Smooth muscle cell (in vitro differentiated cells): ENCODE measurements at regions not wholly inside any gene's neighbourhood (a gene's known extent, or its start where the extent isn't known, plus 50 kb on each side); places are given as distances from the start of the nearest gene placed in this dataset.

Experiments
- DNase-seq: peaks from one replicate; lab custom pipeline; 2025; ENCODE audit not compliant: unreplicated experiment; lab: John Stamatoyannopoulos, UW
- H2AFZ ChIP-seq: fragments of 200-600 bp; sonication (generic); 2 replicates; pipeline ENCODE4 v1.6.0; 2016; ENCODE audit warnings: antibody characterized with exemption, low read depth, mild to moderate bottlenecking
- H3F3A ChIP-seq: fragments of 200-600 bp; sonication (generic); 2 replicates; pipeline ENCODE4 v1.6.0; 2017; ENCODE audit warnings: antibody characterized with exemption, low read depth
- H3K27ac ChIP-seq: fragments of 200-600 bp; sonication (generic); 2 replicates; pipeline ENCODE4 v1.5.1; 2016; ENCODE audit warnings: low read depth, mild to moderate bottlenecking
- H3K27me3 ChIP-seq: fragments of 200-600 bp; sonication (generic); 2 replicates; pipeline ENCODE4 v1.6.1; 2016; ENCODE audit warnings: low read depth, mild to moderate bottlenecking
- H3K36me3 ChIP-seq: fragments of 200-600 bp; sonication (generic); 2 replicates; pipeline ENCODE4 v1.5.1; 2016; ENCODE audit warnings: low read depth
- H3K4me1 ChIP-seq: fragments of 200-600 bp; sonication (generic); 2 replicates; pipeline ENCODE4 v1.5.1; 2016; ENCODE audit warnings: low read depth
- H3K4me2 ChIP-seq: fragments of 200-600 bp; sonication (generic); 2 replicates; pipeline ENCODE4 v1.6.0; 2016; ENCODE audit warnings: mild to moderate bottlenecking
- H3K4me3 ChIP-seq: fragments of 200-600 bp; sonication (generic); 2 replicates; pipeline ENCODE4 v1.5.1; 2016; ENCODE audit warnings: mild to moderate bottlenecking
- H3K79me2 ChIP-seq: fragments of 200-600 bp; sonication (generic); 2 replicates; pipeline ENCODE4 v1.6.0; 2016; ENCODE audit warnings: low read depth, mild to moderate bottlenecking
- H3K9ac ChIP-seq: fragments of 200-600 bp; sonication (generic); 2 replicates; pipeline ENCODE4 v1.6.0; 2016; ENCODE audit warnings: low read depth
- H3K9me3 ChIP-seq: fragments of 200-600 bp; sonication (generic); replicated peaks from 2 replicates; pipeline ENCODE4 v1.5.1; 2016; ENCODE audit warnings: low read depth
- H4K20me1 ChIP-seq: fragments of 200-600 bp; sonication (generic); 2 replicates; pipeline ENCODE4 v1.6.0; 2016; ENCODE audit warnings: low read depth
- WGBS: methylation state at CpG from one replicate; pipeline ENCODE4 v1.1.7; 2016; ENCODE audit warnings: low lambda C conversion rate; 5-methylcytosine and 5-hydroxymethylcytosine counted together
- TF ChIP-seq, protein P1 (sequence below): fragments of 200-600 bp; sonication (generic); IDR thresholded peaks from 2 replicates; pipeline ENCODE4 v1.5.1; 2017; ENCODE audit warnings: borderline replicate concordance, mild to moderate bottlenecking, antibody characterized with exemption; ENCODE audit not compliant: insufficient read depth, poor library complexity, severe bottlenecking

DNA sequence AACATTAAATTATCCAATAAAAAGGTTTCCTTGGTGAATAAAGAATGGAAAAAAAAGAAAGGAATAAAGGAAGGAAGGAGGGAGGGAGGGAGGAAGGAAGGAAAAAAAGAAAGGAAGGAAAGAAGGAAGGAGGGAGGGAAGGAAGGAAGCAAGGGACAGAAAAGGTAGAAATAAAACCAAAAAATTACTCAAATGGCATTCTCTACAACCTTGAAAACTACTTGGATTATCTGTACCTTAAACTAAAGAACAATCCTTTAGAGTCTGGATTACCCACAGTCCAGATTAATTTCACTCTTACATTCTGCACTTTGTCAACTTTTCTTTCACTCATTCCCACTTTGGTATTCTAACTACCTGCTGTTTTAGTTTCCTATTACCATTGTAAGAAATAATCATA, 361.8 kb upstream of the ADGRB3 start:
- H3K27ac ChIP-seq: no peak overlapping the region
- H3K9ac ChIP-seq: no peak overlapping the region
- no peak overlapping the region for H3K4me2 ChIP-seq
- H3K9me3 ChIP-seq: no peaks in the 10 kb centered on the region
- H4K20me1 ChIP-seq: no peaks in the 10 kb centered on the region
- no peaks in the 10 kb centered on the region for H3K79me2 ChIP-seq
- no peaks in the 10 kb centered on the region for H3F3A ChIP-seq
- no peak overlapping the region for H3K4me3 ChIP-seq
- no peaks in the 10 kb centered on the region for H3K27me3 ChIP-seq
- DNase-seq: no peak
- no peaks in the 10 kb centered on the region for H3K36me3 ChIP-seq
- no peaks in the 10 kb centered on the region for H3K4me1 ChIP-seq
- no peak overlapping the region for H2AFZ ChIP-seq
- TF ChIP-seq, protein P1, sequence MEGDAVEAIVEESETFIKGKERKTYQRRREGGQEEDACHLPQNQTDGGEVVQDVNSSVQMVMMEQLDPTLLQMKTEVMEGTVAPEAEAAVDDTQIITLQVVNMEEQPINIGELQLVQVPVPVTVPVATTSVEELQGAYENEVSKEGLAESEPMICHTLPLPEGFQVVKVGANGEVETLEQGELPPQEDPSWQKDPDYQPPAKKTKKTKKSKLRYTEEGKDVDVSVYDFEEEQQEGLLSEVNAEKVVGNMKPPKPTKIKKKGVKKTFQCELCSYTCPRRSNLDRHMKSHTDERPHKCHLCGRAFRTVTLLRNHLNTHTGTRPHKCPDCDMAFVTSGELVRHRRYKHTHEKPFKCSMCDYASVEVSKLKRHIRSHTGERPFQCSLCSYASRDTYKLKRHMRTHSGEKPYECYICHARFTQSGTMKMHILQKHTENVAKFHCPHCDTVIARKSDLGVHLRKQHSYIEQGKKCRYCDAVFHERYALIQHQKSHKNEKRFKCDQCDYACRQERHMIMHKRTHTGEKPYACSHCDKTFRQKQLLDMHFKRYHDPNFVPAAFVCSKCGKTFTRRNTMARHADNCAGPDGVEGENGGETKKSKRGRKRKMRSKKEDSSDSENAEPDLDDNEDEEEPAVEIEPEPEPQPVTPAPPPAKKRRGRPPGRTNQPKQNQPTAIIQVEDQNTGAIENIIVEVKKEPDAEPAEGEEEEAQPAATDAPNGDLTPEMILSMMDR: no peak

DNA sequence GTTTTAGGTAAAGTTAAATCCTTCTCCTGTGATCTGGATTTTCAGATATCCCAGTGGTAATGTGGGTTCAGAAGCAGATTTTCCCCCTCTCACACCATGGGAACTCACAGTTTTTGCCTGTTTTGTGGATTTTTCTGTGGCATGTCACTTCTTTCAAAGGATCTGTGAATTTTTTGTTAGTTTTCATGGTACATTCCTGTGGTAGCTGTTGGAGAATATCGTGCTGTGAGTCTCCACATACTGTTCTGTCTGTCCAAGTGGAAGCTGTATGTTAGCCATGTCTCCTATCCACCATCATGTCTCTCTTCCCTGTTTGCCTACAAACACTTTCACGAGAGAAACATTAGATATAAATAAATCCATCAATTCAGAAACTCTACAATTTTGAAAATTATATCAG, 378.7 kb upstream of the ADGRB3 start:
- H3K4me1 ChIP-seq: no peaks in the 10 kb centered on the region
- no peak overlapping the region for H3K4me3 ChIP-seq
- no peaks in the 10 kb centered on the region for H3K79me2 ChIP-seq
- TF ChIP-seq, protein P1: no peak
- no peaks in the 10 kb centered on the region for H3K27me3 ChIP-seq
- WGBS: 77% methylated on average over 2 of the region's 2 CpGs
- no peaks in the 10 kb centered on the region for H3F3A ChIP-seq
- H3K36me3 ChIP-seq: no peaks in the 10 kb centered on the region
- no peak overlapping the region for H2AFZ ChIP-seq
- no peak for DNase-seq
- no peaks in the 10 kb centered on the region for H4K20me1 ChIP-seq
- H3K9ac ChIP-seq: no peak overlapping the region
- H3K4me2 ChIP-seq: no peak overlapping the region
- H3K27ac ChIP-seq: no peak overlapping the region
- no peaks in the 10 kb centered on the region for H3K9me3 ChIP-seq

DNA sequence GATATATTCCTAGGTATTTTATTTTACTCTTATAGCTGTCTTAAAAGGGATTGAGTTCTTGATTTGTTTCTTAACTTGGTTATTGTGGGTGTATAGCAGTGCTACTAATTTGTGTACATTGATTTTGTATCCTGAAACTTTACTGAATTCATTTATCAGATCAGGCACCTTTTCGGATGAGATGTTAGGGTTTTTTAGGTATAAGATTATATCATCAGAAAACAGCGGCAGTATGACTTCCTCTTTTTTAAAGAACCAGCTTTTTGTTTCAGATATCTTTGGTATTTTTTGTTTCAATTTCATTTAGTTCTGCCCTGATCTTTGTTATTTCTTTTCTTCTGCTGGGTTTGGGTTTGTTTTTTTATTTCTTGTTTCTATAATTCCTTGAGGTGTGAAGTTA, 382.4 kb upstream of the ADGRB3 start:
- TF ChIP-seq, protein P1: no peak
- no peaks in the 10 kb centered on the region for H4K20me1 ChIP-seq
- H3K4me2 ChIP-seq: no peak overlapping the region
- no peak overlapping the region for H3K9ac ChIP-seq
- no peaks in the 10 kb centered on the region for H3K36me3 ChIP-seq
- DNase-seq: no peak
- no peaks in the 10 kb centered on the region for H3F3A ChIP-seq
- no peaks in the 10 kb centered on the region for H3K79me2 ChIP-seq
- no peaks in the 10 kb centered on the region for H3K9me3 ChIP-seq
- H3K4me3 ChIP-seq: no peak overlapping the region
- H3K4me1 ChIP-seq: no peaks in the 10 kb centered on the region
- H3K27me3 ChIP-seq: no peaks in the 10 kb centered on the region
- no peak overlapping the region for H2AFZ ChIP-seq
- H3K27ac ChIP-seq: no peak overlapping the region
- WGBS: 95% methylated on average over 2 of the region's 2 CpGs

DNA sequence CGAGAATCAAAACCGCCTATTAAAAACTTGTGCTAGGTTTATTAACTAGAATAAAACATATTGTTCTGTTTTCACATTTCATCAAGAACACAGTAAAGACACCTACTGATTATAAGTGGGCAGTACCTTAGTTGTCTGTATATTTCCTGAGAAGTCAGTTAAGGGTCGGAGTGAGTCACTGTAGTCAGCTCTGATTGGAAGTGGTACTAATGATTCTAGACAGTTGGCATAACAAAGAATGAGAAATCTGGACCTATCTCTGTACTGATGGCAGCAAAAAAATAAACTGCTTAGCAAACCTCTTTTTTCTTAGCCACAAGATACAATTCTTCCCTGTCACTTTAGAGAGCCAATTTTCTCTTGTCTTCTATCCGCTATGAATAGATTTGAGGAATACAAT, 387.3 kb upstream of the ADGRB3 start:
- WGBS: 95% methylated on average over 4 of the region's 4 CpGs
- Histone ChIP-seq H3F3A (no peaks in the 10 kb centered on the region), H3K9ac (no peak overlapping the region), H3K79me2 (no peaks in the 10 kb centered on the region), H3K27ac (no peak overlapping the region), H2AFZ (no peak overlapping the region), H3K4me1 (no peaks in the 10 kb centered on the region), H3K4me3 (no peak overlapping the region), H3K4me2 (no peak overlapping the region), H3K36me3 (no peaks in the 10 kb centered on the region), H3K27me3 (no peaks in the 10 kb centered on the region), H4K20me1 (no peaks in the 10 kb centered on the region), H3K9me3 (no peaks in the 10 kb centered on the region)
- TF ChIP-seq, protein P1: no peak
- no peak for DNase-seq
